Astrocyte (in vitro differentiated cells and primary cell): ENCODE measurements at regions not wholly inside any gene's neighbourhood (a gene's known extent, or its start where the extent isn't known, plus 50 kb on each side); places are given as distances from the start of the nearest gene placed in this dataset.

ENCODE experiments used
- DNase-seq: peaks from one replicate; pipeline ENCODE4 v3.0.0-alpha.2; 2010; ENCODE audit warnings: low read depth
- FAIRE-seq: peaks from 2 replicates; lab custom pipeline; 2011; peaks lifted over from hg19 to GRCh38; lab: Jason Lieb, UNC
- H2AFZ ChIP-seq: 2 replicates; pipeline ENCODE4 v1.6.0; 2012; ENCODE audit warnings: low read depth, low read length, inconsistent platforms
- H3K27ac ChIP-seq: 2 replicates; pipeline ENCODE4 v1.5.1; 2011; ENCODE audit warnings: low read depth, low read length, inconsistent platforms
- H3K27me3 ChIP-seq: 2 replicates; pipeline ENCODE4 v1.6.0; 2011; ENCODE audit warnings: low read length, inconsistent platforms; ENCODE audit not compliant: insufficient read depth
- H3K36me3 ChIP-seq: 2 replicates; pipeline ENCODE4 v1.5.1; 2011; ENCODE audit warnings: low read length, inconsistent platforms; ENCODE audit not compliant: insufficient read depth
- H3K4me1 ChIP-seq: 2 replicates; pipeline ENCODE4 v1.5.1; 2011; ENCODE audit warnings: low read length, inconsistent platforms; ENCODE audit not compliant: insufficient read depth
- H3K4me2 ChIP-seq: 2 replicates; pipeline ENCODE4 v1.6.0; 2012; ENCODE audit warnings: low read length, inconsistent platforms
- H3K4me3 ChIP-seq: 2 replicates; pipeline ENCODE4 v1.5.1; 2011; ENCODE audit warnings: low read depth, mild to moderate bottlenecking, low read length, inconsistent platforms; ENCODE audit not compliant: insufficient read depth
- H3K79me2 ChIP-seq: 2 replicates; pipeline ENCODE4 v1.6.0; 2012; ENCODE audit warnings: mild to moderate bottlenecking, low read length, inconsistent platforms; ENCODE audit not compliant: insufficient read depth
- H3K9ac ChIP-seq: 2 replicates; pipeline ENCODE4 v1.6.0; 2012; ENCODE audit warnings: mild to moderate bottlenecking, low read length, inconsistent platforms
- H3K9me3 ChIP-seq: 2 replicates; pipeline ENCODE4 v1.5.1; 2012; ENCODE audit warnings: low read depth, mild to moderate bottlenecking, low read length, inconsistent platforms; ENCODE audit not compliant: insufficient read depth
- H4K20me1 ChIP-seq: 2 replicates; pipeline ENCODE4 v1.6.0; 2012; ENCODE audit warnings: low read length, inconsistent platforms; ENCODE audit not compliant: insufficient read depth
- H3K27ac Mint-ChIP-seq: one replicate; pipeline ENCODE4 v1.8.0; 2021; ENCODE audit warnings: mild to moderate bottlenecking, mixed read lengths; ENCODE audit not compliant: unreplicated experiment
- H3K27me3 Mint-ChIP-seq: one replicate; pipeline ENCODE4 v1.8.0; 2021; ENCODE audit warnings: low read depth, mixed read lengths; ENCODE audit not compliant: unreplicated experiment
- H3K36me3 Mint-ChIP-seq: one replicate; pipeline ENCODE4 v1.8.0; 2021; ENCODE audit warnings: low read depth, mixed read lengths; ENCODE audit not compliant: unreplicated experiment
- H3K4me1 Mint-ChIP-seq: one replicate; pipeline ENCODE4 v1.8.0; 2021; ENCODE audit warnings: low read depth, mixed read lengths; ENCODE audit not compliant: unreplicated experiment
- H3K4me3 Mint-ChIP-seq: one replicate; pipeline ENCODE4 v1.8.0; 2021; ENCODE audit warnings: mild to moderate bottlenecking, moderate library complexity, mixed read lengths; ENCODE audit not compliant: unreplicated experiment
- H3K9me3 Mint-ChIP-seq: one replicate; pipeline ENCODE4 v1.8.0; 2021; ENCODE audit warnings: mild to moderate bottlenecking, mixed read lengths; ENCODE audit not compliant: unreplicated experiment
- CTCF ChIP-seq: IDR thresholded peaks from 2 replicates; pipeline ENCODE4 v1.5.1; 2011; ENCODE audit warnings: low read depth, mild to moderate bottlenecking, inconsistent platforms, low read length, moderate library complexity; ENCODE audit not compliant: insufficient read depth
- EZH2 ChIP-seq: IDR thresholded peaks from 2 replicates; pipeline ENCODE4 v1.6.1; 2012; ENCODE audit warnings: mild to moderate bottlenecking, low read length, inconsistent platforms; ENCODE audit not compliant: insufficient read depth

GRCh38 chr7:121456015-121456414 is 59.9 kb upstream of the FAM3C start:
- H3K27me3 ChIP-seq: no peaks in the 10 kb centered on the region
- no peaks in the 10 kb centered on the region for H3K27me3 Mint-ChIP-seq
- no peaks in the 10 kb centered on the region for H3K9me3 ChIP-seq
- no peak overlapping the region for H3K9ac ChIP-seq
- H3K4me3 Mint-ChIP-seq: no peak overlapping the region
- H3K27ac Mint-ChIP-seq: no peak overlapping the region
- DNase-seq (no peak), FAIRE-seq (no peak)
- H3K36me3 ChIP-seq: no peaks in the 10 kb centered on the region
- H3K36me3 Mint-ChIP-seq: no peaks in the 10 kb centered on the region
- no peaks in the 10 kb centered on the region for H3K4me1 Mint-ChIP-seq
- no peak overlapping the region for H2AFZ ChIP-seq
- H3K79me2 ChIP-seq: no peaks in the 10 kb centered on the region
- H4K20me1 ChIP-seq: no peaks in the 10 kb centered on the region
- no peak overlapping the region for H3K4me2 ChIP-seq
- no peaks in the 10 kb centered on the region for H3K9me3 Mint-ChIP-seq
- no peaks in the 10 kb centered on the region for H3K4me1 ChIP-seq
- no peak for TF ChIP-seq CTCF
- TF ChIP-seq EZH2: no peak
- H3K4me3 ChIP-seq: no peak overlapping the region
- no peak overlapping the region for H3K27ac ChIP-seq

GRCh38 chr7:121452389-121452788 is 56.3 kb upstream of the FAM3C start:
- Histone ChIP-seq H2AFZ (no peak overlapping the region), H3K79me2 (no peaks in the 10 kb centered on the region), H3K27ac (no peak overlapping the region), H3K4me3 (no peak overlapping the region), H3K9me3 (no peaks in the 10 kb centered on the region), H3K36me3 (no peaks in the 10 kb centered on the region), H3K4me1 (no peaks in the 10 kb centered on the region), H3K4me2 (no peak overlapping the region), H3K9ac (no peak overlapping the region), H3K27me3 (no peaks in the 10 kb centered on the region), H4K20me1 (no peaks in the 10 kb centered on the region)
- H3K27ac Mint-ChIP-seq: no peak overlapping the region
- H3K27me3 Mint-ChIP-seq: no peaks in the 10 kb centered on the region
- no peak overlapping the region for H3K4me3 Mint-ChIP-seq
- H3K9me3 Mint-ChIP-seq: no peaks in the 10 kb centered on the region
- no peak for DNase-seq
- H3K4me1 Mint-ChIP-seq: no peaks in the 10 kb centered on the region
- TF ChIP-seq EZH2 (no peak), CTCF (no peak)
- H3K36me3 Mint-ChIP-seq: no peaks in the 10 kb centered on the region
- no peak for FAIRE-seq

GRCh38 chr7:121451367-121452094 is 55.4 kb upstream of the FAM3C start:
- Histone ChIP-seq H3K36me3 (no peaks in the 10 kb centered on the region), H3K27me3 (no peaks in the 10 kb centered on the region), H2AFZ (no peak overlapping the region), H4K20me1 (no peaks in the 10 kb centered on the region), H3K4me1 (no peaks in the 10 kb centered on the region), H3K4me3 (no peak overlapping the region), H3K79me2 (no peaks in the 10 kb centered on the region), H3K27ac (no peak overlapping the region), H3K4me2 (no peak overlapping the region), H3K9me3 (no peaks in the 10 kb centered on the region), H3K9ac (no peak overlapping the region)
- FAIRE-seq (no peak), DNase-seq (no peak)
- TF ChIP-seq EZH2 (no peak), CTCF (no peak)
- Mint-ChIP-seq H3K27me3 (no peaks in the 10 kb centered on the region), H3K27ac (no peak overlapping the region), H3K9me3 (no peaks in the 10 kb centered on the region), H3K36me3 (no peaks in the 10 kb centered on the region), H3K4me1 (no peaks in the 10 kb centered on the region), H3K4me3 (no peak overlapping the region)
